A673 (cell line): ENCODE measurements at regions not wholly inside any gene's neighbourhood (a gene's known extent, or its start where the extent isn't known, plus 50 kb on each side); places are given as distances from the start of the nearest gene placed in this dataset.

Source experiments
- BruUV-seq: library from RNA; stranded (reverse); fragments of 400-500 nt; replicated peaks from 2 replicates; lab custom pipeline; 2021; lab: Mats Ljungman, UMichigan
- CTCF ChIA-PET: fragments of 300-600 bp; sonication (Branson Sonifier 250); formaldehyde crosslinking; loops from one replicate; lab custom pipeline; 2022; ENCODE audit warnings: antibody characterized with exemption; lab: Charles Lee
- POLR2A ChIA-PET: fragments of 300-600 bp; sonication (Branson Sonifier 250); formaldehyde crosslinking; loops from one replicate; lab custom pipeline; 2022; ENCODE audit warnings: antibody characterized with exemption; ENCODE audit not compliant: low non-redundant PET; lab: Charles Lee
- DNase-seq: peaks from one replicate; pipeline ENCODE4 v3.0.0-alpha.2; 2015; ENCODE audit warnings: low spot score
- H3K27ac ChIP-seq: fragments of 200-600 bp; sonication (generic); 2 replicates; pipeline ENCODE4 v1.5.1; 2016; ENCODE audit warnings: mixed run types, low read depth, mild to moderate bottlenecking, mixed read lengths, antibody characterized with exemption, low read length; ENCODE audit not compliant: poor library complexity, severe bottlenecking
- H3K27me3 ChIP-seq: fragments of 200-600 bp; sonication (generic); replicated peaks from 2 replicates; pipeline ENCODE4 v1.6.1; 2017; ENCODE audit warnings: mixed run types, low read depth, mild to moderate bottlenecking, mixed read lengths, antibody characterized with exemption, low read length; ENCODE audit not compliant: insufficient read depth, poor library complexity
- H3K36me3 ChIP-seq: fragments of 200-600 bp; sonication (generic); 2 replicates; pipeline ENCODE4 v1.6.1; 2016; ENCODE audit warnings: mixed run types, mild to moderate bottlenecking, mixed read lengths, antibody characterized with exemption, low read length; ENCODE audit not compliant: insufficient read depth, poor library complexity, severe bottlenecking
- H3K4me1 ChIP-seq: fragments of 200-600 bp; sonication (generic); 2 replicates; pipeline ENCODE4 v1.6.1; 2017; ENCODE audit warnings: mixed run types, mild to moderate bottlenecking, mixed read lengths, antibody characterized with exemption, low read length; ENCODE audit not compliant: insufficient read depth, poor library complexity, severe bottlenecking
- H3K4me3 ChIP-seq: fragments of 200-600 bp; sonication (generic); 2 replicates; pipeline ENCODE4 v1.5.1; 2016; ENCODE audit warnings: low read depth, mixed run types, mild to moderate bottlenecking, mixed read lengths, low read length; ENCODE audit not compliant: poor library complexity, severe bottlenecking
- H3K9me3 ChIP-seq: fragments of 200-600 bp; sonication (generic); 2 replicates; pipeline ENCODE4 v1.6.1; 2016; ENCODE audit warnings: mixed run types, low read depth, mild to moderate bottlenecking, mixed read lengths, antibody characterized with exemption, low read length; ENCODE audit not compliant: poor library complexity, severe bottlenecking
- EZH2 ChIP-seq: fragments of 200-600 bp; sonication (generic); IDR thresholded peaks from 2 replicates; pipeline ENCODE4 v1.6.1; 2017; ENCODE audit warnings: borderline replicate concordance, low read depth, mild to moderate bottlenecking, mixed read lengths, antibody characterized with exemption, low read length; ENCODE audit not compliant: poor library complexity, severe bottlenecking
- intact Hi-C: fragments of 100-400 bp; cut with micrococcal nuclease; formaldehyde crosslinking; loops from one replicate; pipeline ENCODE4 v1.10.0; 2022; ENCODE audit not compliant: unreplicated experiment
- TF ChIP-seq, protein P1 (sequence below): fragments of 300-800, 200-600 bp; sonication (generic); conservative IDR thresholded peaks from 2 replicates; pipeline ENCODE4 v1.5.1; 2017; ENCODE audit warnings: low read depth, mild to moderate bottlenecking, antibody characterized with exemption, low read length, moderate library complexity, mixed read lengths

DNA sequence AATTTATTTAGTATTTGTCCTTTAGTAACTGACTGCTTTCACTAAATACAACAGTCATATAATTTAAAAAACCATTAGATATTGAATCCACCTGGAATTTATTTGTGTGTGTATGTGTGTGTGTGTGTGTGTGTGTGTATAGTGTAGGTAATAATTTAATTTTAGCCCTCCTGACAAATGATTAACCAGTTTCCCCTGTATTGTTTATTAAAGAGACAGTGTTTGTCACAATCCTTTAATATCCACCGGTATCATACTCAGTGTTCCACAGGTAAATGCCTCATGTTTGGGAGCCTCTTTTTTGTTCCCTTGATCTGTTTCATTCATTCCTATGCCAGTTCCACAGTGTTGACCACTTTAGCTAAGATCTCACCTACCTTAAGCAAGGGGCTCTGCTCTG, 134.6 kb upstream of the IRX3 start:
- intact Hi-C loops = no loop called here
- CTCF ChIA-PET = no interaction called here
- no TSS peak for BruUV-seq
- Histone ChIP-seq H3K27ac (no peak overlapping the region), H3K4me1 (no peaks in the 10 kb centered on the region), H3K9me3 (no peaks in the 10 kb centered on the region), H3K27me3 (no peaks in the 10 kb centered on the region), H3K36me3 (no peaks in the 10 kb centered on the region), H3K4me3 (no peak overlapping the region)
- POLR2A ChIA-PET = no interaction called here
- DNase-seq = no peak
- TF ChIP-seq, protein P1, sequence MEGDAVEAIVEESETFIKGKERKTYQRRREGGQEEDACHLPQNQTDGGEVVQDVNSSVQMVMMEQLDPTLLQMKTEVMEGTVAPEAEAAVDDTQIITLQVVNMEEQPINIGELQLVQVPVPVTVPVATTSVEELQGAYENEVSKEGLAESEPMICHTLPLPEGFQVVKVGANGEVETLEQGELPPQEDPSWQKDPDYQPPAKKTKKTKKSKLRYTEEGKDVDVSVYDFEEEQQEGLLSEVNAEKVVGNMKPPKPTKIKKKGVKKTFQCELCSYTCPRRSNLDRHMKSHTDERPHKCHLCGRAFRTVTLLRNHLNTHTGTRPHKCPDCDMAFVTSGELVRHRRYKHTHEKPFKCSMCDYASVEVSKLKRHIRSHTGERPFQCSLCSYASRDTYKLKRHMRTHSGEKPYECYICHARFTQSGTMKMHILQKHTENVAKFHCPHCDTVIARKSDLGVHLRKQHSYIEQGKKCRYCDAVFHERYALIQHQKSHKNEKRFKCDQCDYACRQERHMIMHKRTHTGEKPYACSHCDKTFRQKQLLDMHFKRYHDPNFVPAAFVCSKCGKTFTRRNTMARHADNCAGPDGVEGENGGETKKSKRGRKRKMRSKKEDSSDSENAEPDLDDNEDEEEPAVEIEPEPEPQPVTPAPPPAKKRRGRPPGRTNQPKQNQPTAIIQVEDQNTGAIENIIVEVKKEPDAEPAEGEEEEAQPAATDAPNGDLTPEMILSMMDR = no peak
- no peak for TF ChIP-seq EZH2

DNA sequence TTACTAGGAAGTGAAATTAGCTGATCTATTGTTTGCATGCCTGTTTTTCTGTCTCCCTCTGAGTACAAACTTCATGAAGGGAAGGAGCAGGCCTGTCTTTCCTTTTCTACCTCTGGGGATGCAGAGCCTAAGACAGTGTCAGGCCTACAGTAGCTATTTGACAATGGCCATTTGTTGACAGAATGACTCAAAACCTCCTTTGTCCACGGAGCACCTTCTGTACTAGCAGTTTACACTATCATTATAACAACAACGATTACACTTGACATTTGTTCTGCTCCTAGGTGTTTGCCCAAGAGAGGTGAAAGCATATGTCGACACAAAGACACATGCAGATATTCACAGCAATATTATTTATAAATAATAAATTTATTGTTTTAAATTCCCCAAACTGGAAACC, 132.3 kb upstream of the IRX3 start:
- no peak for TF ChIP-seq EZH2
- TF ChIP-seq, protein P1 = no peak
- no TSS peak for BruUV-seq
- intact Hi-C loops = no loop called here
- CTCF ChIA-PET = no interaction called here
- Histone ChIP-seq H3K4me1 (no peaks in the 10 kb centered on the region), H3K4me3 (no peak overlapping the region), H3K9me3 (no peaks in the 10 kb centered on the region), H3K27ac (no peak overlapping the region), H3K27me3 (no peaks in the 10 kb centered on the region), H3K36me3 (no peaks in the 10 kb centered on the region)
- POLR2A ChIA-PET = no interaction called here
- DNase-seq = no peak

DNA sequence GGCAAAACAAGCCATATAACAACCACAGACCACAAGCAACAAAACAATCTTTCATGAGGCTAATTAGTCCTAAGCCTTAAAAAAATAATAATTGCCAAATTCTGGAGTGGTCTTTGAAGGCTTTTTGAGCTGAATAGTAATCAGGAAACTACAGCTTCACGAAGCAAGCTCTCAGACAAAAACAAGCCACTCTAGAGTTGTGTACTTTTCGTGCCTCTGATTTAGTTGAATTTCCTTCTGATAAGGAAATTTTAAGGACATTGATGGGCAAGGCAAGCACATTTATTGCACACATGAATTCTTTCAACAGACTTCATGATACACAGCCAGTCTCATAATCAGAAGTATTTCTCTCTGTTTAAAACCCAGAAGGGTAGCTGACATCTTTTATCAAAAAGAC, 130.8 kb upstream of the IRX3 start:
- intact Hi-C loops = no loop called here
- no peak for DNase-seq
- no peaks in the 10 kb centered on the region for H3K4me1 ChIP-seq
- CTCF ChIA-PET = no interaction called here
- no peak overlapping the region for H3K4me3 ChIP-seq
- POLR2A ChIA-PET = no interaction called here
- H3K9me3 ChIP-seq = no peaks in the 10 kb centered on the region
- BruUV-seq = no TSS peak
- no peaks in the 10 kb centered on the region for H3K27me3 ChIP-seq
- TF ChIP-seq, protein P1 = no peak
- no peak for TF ChIP-seq EZH2
- no peak overlapping the region for H3K27ac ChIP-seq
- no peaks in the 10 kb centered on the region for H3K36me3 ChIP-seq
